Body of pancreas (tissue), 4 donors: ENCODE measurements at regions not wholly inside any gene's neighbourhood (a gene's known extent, or its start where the extent isn't known, plus 50 kb on each side); places are given as distances from the start of the nearest gene placed in this dataset.
A peak's percentile ranks its signal among the peaks of the same experiment; 100 is the strongest.

Source experiments
- ATAC-seq: fragments of 150-250 bp; one replicate; pipeline ENCODE4 v1.9.1; 2016
- DNase-seq, 4 donors: peaks; one replicate each; pipeline ENCODE4 v3.0.0-alpha.2; 2019
- H3K27ac ChIP-seq, 4 donors: fragments of 200-600 bp; sonication (generic); 1 replicate in 3 of 4; 2 replicates in 1 of 4; pipeline versions ENCODE4 v1.5.1 to v1.6.1; 2016 to 2019; ENCODE audit warnings: mild to moderate bottlenecking in 1 of 4, mixed read lengths in 1 of 4, moderate library complexity in 1 of 4
- H3K27me3 ChIP-seq, 2 donors: fragments of 200-600 bp; sonication (generic); one replicate each; pipeline ENCODE4 v1.6.0; 2016; ENCODE audit warnings: mild to moderate bottlenecking in 1 of 2
- H3K36me3 ChIP-seq, 2 donors: fragments of 200-600 bp; sonication (generic); replicated peaks in 1 of 2; 2 replicates each; pipeline ENCODE4 v1.5.1; 2016; ENCODE audit warnings: low read depth in 2 of 2; ENCODE audit not compliant: insufficient read depth in 1 of 2
- H3K4me1 ChIP-seq: fragments of 200-600 bp; sonication (generic); one replicate; pipeline ENCODE4 v1.6.0; 2016
- H3K4me3 ChIP-seq, 2 donors: fragments of 200-600 bp; sonication (generic); 1 replicate in 1 of 2; 2 replicates in 1 of 2; pipeline ENCODE4 v1.5.1; 2016 to 2019
- H3K9me3 ChIP-seq, 3 donors: fragments of 200-600 bp; sonication (generic); 1 replicate in 2 of 3; 2 replicates in 1 of 3; pipeline ENCODE4 v1.5.1; 2016
- CTCF ChIP-seq, 7 experiments: fragments of 450-650 bp in 4 of 7; fragments of 200-600 bp in 3 of 7; sonication (generic) in 3 of 7; IDR thresholded peaks; one replicate each; pipeline ENCODE4 v1.5.1; 2016 to 2019; ENCODE audit warnings: antibody characterized with exemption in 7 of 7
- POLR2A ChIP-seq, 3 donors: fragments of 450-650 bp; IDR thresholded peaks; one replicate each; pipeline ENCODE4 v1.6.1; 2016; ENCODE audit warnings: antibody characterized with exemption in 3 of 3, mild to moderate bottlenecking in 2 of 3
- WGBS, 2 donors: methylation state at CpG; one replicate each; pipeline ENCODE4 v1.1.5; 2017; 5-methylcytosine and 5-hydroxymethylcytosine counted together
- intact Hi-C: fragments of 100-400 bp; cut with DNase I; formaldehyde crosslinking; loops from one replicate; pipeline ENCODE4 v1.15.1; 2023

GRCh38 chr13:22028831-22029230 lies 358.0 kb downstream of the FGF9 start:
- intact Hi-C loops: no loop called here
- ATAC-seq (no peak), DNase-seq (no peak)
- Histone ChIP-seq H3K4me1 (peaks cover 19% of the 10 kb centered on the region), H3K36me3 (no peaks in the 10 kb centered on the region), H3K4me3 (no peak overlapping the region), H3K27me3 (no peaks in the 10 kb centered on the region), H3K27ac (no peak overlapping the region), H3K9me3 (no peaks in the 10 kb centered on the region)
- WGBS, 2 donors: 87 to 92% methylated on average over 7 of the region's 7 CpGs
- TF ChIP-seq CTCF (IDR thresholded peaks at IDR 0.05): no peak
- TF ChIP-seq POLR2A (IDR thresholded peaks at IDR 0.05): no peak

- DNase-seq (no peak), ATAC-seq (no peak)
- H3K4me1 ChIP-seq: peaks cover 19% of the 10 kb centered on the region
- intact Hi-C loops: no loop called here
- H3K4me3 ChIP-seq: no peak overlapping the region
- 87 to 91% methylated on average over 6 of the region's 6 CpGs for whole genome bisulfite sequencing, 2 donors
- no peaks in the 10 kb centered on the region for H3K36me3 ChIP-seq
- TF ChIP-seq CTCF (IDR thresholded peaks at IDR 0.05) (no peak), POLR2A (IDR thresholded peaks at IDR 0.05) (no peak)
- H3K27ac ChIP-seq: no peak overlapping the region
- no peaks in the 10 kb centered on the region for H3K9me3 ChIP-seq
- H3K27me3 ChIP-seq: no peaks in the 10 kb centered on the region
These were observed 359.4 kb downstream of the FGF9 start for GRCh38 chr13:22030321-22030720.

GRCh38 chr13:22031702-22032286 lies 360.9 kb downstream of the FGF9 start:
- no peak overlapping the region for H3K4me3 ChIP-seq
- peak; percentile 53 for ATAC-seq
- H3K4me1 ChIP-seq: peaks cover 19% of the 10 kb centered on the region
- no peaks in the 10 kb centered on the region for H3K36me3 ChIP-seq
- intact Hi-C loops: no loop called here
- WGBS, 2 donors: 26 to 30% methylated on average over 5 of the region's 5 CpGs
- H3K27ac ChIP-seq: peak overlapping the region in 2 of 4 donors; percentile 12 to 26
- no peaks in the 10 kb centered on the region for H3K9me3 ChIP-seq
- no peak for TF ChIP-seq POLR2A (IDR thresholded peaks at IDR 0.05)
- TF ChIP-seq CTCF (IDR thresholded peaks at IDR 0.05): no peak
- peak in 2 of 4 donors; percentile 16 to 30 for DNase-seq
- H3K27me3 ChIP-seq: no peaks in the 10 kb centered on the region

GRCh38 chr13:22032905-22033304 lies 362.0 kb downstream of the FGF9 start:
- Histone ChIP-seq H3K27ac (no peak overlapping the region), H3K9me3 (no peaks in the 10 kb centered on the region), H3K4me1 (peaks cover 19% of the 10 kb centered on the region), H3K27me3 (no peaks in the 10 kb centered on the region), H3K4me3 (no peak overlapping the region), H3K36me3 (no peaks in the 10 kb centered on the region)
- peak; percentile 40 for ATAC-seq
- intact Hi-C loops: no loop called here
- TF ChIP-seq POLR2A (IDR thresholded peaks at IDR 0.05): no peak
- no peak for TF ChIP-seq CTCF (IDR thresholded peaks at IDR 0.05)
- peak in 1 of 4 donors; percentile 30 for DNase-seq
- 47 to 59% methylated on average over 6 of the region's 6 CpGs for WGBS, 2 donors

GRCh38 chr13:22039961-22040360 lies 369.1 kb downstream of the FGF9 start:
- ATAC-seq (no peak), DNase-seq (no peak)
- Histone ChIP-seq H3K9me3 (no peaks in the 10 kb centered on the region), H3K4me1 (no peaks in the 10 kb centered on the region), H3K27me3 (no peaks in the 10 kb centered on the region), H3K27ac (no peak overlapping the region), H3K36me3 (no peaks in the 10 kb centered on the region), H3K4me3 (no peak overlapping the region)
- TF ChIP-seq POLR2A (IDR thresholded peaks at IDR 0.05): no peak
- TF ChIP-seq CTCF (IDR thresholded peaks at IDR 0.05): no peak
- intact Hi-C loops: no loop called here
